ENCODE measurements at regions not wholly inside any gene's neighbourhood (a gene's known extent, or its start where the extent isn't known, plus 50 kb on each side); places are given as distances from the start of the nearest gene placed in this dataset.

GRCh38 chr7:22581099-22581498 lies 81.1 kb upstream of the STEAP1B start:
- TF ChIP-seq, protein P1, sequence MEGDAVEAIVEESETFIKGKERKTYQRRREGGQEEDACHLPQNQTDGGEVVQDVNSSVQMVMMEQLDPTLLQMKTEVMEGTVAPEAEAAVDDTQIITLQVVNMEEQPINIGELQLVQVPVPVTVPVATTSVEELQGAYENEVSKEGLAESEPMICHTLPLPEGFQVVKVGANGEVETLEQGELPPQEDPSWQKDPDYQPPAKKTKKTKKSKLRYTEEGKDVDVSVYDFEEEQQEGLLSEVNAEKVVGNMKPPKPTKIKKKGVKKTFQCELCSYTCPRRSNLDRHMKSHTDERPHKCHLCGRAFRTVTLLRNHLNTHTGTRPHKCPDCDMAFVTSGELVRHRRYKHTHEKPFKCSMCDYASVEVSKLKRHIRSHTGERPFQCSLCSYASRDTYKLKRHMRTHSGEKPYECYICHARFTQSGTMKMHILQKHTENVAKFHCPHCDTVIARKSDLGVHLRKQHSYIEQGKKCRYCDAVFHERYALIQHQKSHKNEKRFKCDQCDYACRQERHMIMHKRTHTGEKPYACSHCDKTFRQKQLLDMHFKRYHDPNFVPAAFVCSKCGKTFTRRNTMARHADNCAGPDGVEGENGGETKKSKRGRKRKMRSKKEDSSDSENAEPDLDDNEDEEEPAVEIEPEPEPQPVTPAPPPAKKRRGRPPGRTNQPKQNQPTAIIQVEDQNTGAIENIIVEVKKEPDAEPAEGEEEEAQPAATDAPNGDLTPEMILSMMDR (IDR thresholded peaks at IDR 0.05): no peak
- TF ChIP-seq POLR2A (IDR thresholded peaks at IDR 0.05): no peak
